Keratinocyte (primary cell): ENCODE measurements at regions not wholly inside any gene's neighbourhood (a gene's known extent, or its start where the extent isn't known, plus 50 kb on each side); places are given as distances from the start of the nearest gene placed in this dataset.
"Not testable (repeated sequence)": the region's sequence is repeated elsewhere in the genome, so short reads cannot be mapped to it uniquely, and the experiment has no call there.

Source experiments
- DNase-seq: peaks from one replicate; pipeline ENCODE4 v3.0.0-alpha.2; 2011; ENCODE audit warnings: low read depth, missing footprints, low spot score
- FAIRE-seq: peaks from 2 replicates; lab custom pipeline; 2011; peaks lifted over from hg19 to GRCh38; lab: Jason Lieb, UNC
- H2AFZ ChIP-seq: 2 replicates; pipeline ENCODE4 v1.6.0; 2012; ENCODE audit warnings: low read length, control low read depth, inconsistent platforms; ENCODE audit not compliant: control insufficient read depth
- H3K27ac ChIP-seq: 2 replicates; pipeline ENCODE4 v1.5.1; 2011; ENCODE audit warnings: low read length; ENCODE audit not compliant: control insufficient read depth, insufficient read depth
- H3K27me3 ChIP-seq: 3 replicates; pipeline ENCODE4 v1.6.0; 2011; ENCODE audit warnings: low read length; ENCODE audit not compliant: control insufficient read depth, insufficient read depth; ENCODE audit errors: extremely low read depth
- H3K36me3 ChIP-seq, 2 experiments: 2 replicates in 1 of 2; 3 replicates in 1 of 2; pipeline ENCODE4 v1.5.1; 2011; ENCODE audit warnings: low read length in 2 of 2, mild to moderate bottlenecking in 1 of 2; ENCODE audit not compliant: control insufficient read depth in 2 of 2, insufficient read depth in 2 of 2; ENCODE audit errors: extremely low read depth in 1 of 2
- H3K4me1 ChIP-seq: 3 replicates; pipeline ENCODE4 v1.5.1; 2011; ENCODE audit warnings: low read length; ENCODE audit not compliant: control insufficient read depth, insufficient read depth; ENCODE audit errors: extremely low read depth
- H3K4me2 ChIP-seq: 3 replicates; pipeline ENCODE4 v1.6.0; 2011; ENCODE audit warnings: low read depth, low read length; ENCODE audit not compliant: control insufficient read depth, insufficient read depth; ENCODE audit errors: extremely low read depth
- H3K4me3 ChIP-seq, 3 experiments: fragments of 200-600 bp in 1 of 3; sonication (generic) in 1 of 3; 2 replicates in 2 of 3; 3 replicates in 1 of 3; pipeline ENCODE4 v1.5.1; 2011 to 2016; ENCODE audit warnings: low read length in 3 of 3, mild to moderate bottlenecking in 3 of 3, control low read depth in 2 of 3, inconsistent platforms in 1 of 3, low read depth in 1 of 3, mixed read lengths in 1 of 3, mixed run types in 1 of 3, moderate library complexity in 1 of 3; ENCODE audit not compliant: control insufficient read depth in 2 of 3, insufficient read depth in 2 of 3; ENCODE audit errors: extremely low read depth in 1 of 3
- H3K79me2 ChIP-seq: 2 replicates; pipeline ENCODE4 v1.6.0; 2012; ENCODE audit warnings: low read length; ENCODE audit not compliant: control insufficient read depth, insufficient read depth
- H3K9ac ChIP-seq: 3 replicates; pipeline ENCODE4 v1.6.0; 2011; ENCODE audit warnings: low read length; ENCODE audit not compliant: control insufficient read depth, insufficient read depth; ENCODE audit errors: extremely low read depth
- H3K9me1 ChIP-seq: 3 replicates; pipeline ENCODE4 v1.6.0; 2011; ENCODE audit warnings: low read length; ENCODE audit not compliant: control insufficient read depth, insufficient read depth; ENCODE audit errors: extremely low read depth
- H3K9me3 ChIP-seq: 2 replicates; pipeline ENCODE4 v1.5.1; 2012; ENCODE audit warnings: low read depth, low read length; ENCODE audit not compliant: control insufficient read depth
- H4K20me1 ChIP-seq: 3 replicates; pipeline ENCODE4 v1.6.0; 2011; ENCODE audit warnings: low read length; ENCODE audit not compliant: control insufficient read depth, insufficient read depth; ENCODE audit errors: extremely low read depth
- CTCF ChIP-seq, 3 experiments: IDR thresholded peaks in 1 of 3; conservative IDR thresholded peaks in 1 of 3; optimal IDR thresholded peaks in 1 of 3; 2 replicates in 2 of 3; 3 replicates in 1 of 3; pipeline versions ENCODE3 to v1.5.1; 2011; ENCODE audit warnings: low read length in 3 of 3, mild to moderate bottlenecking in 3 of 3, moderate library complexity in 2 of 3, control low read depth in 1 of 3, inconsistent platforms in 1 of 3; ENCODE audit not compliant: insufficient read depth in 2 of 3; ENCODE audit errors: extremely low read depth in 1 of 3
- EZH2 ChIP-seq: IDR thresholded peaks from one replicate; pipeline ENCODE4 v1.6.1; 2012; ENCODE audit warnings: inconsistent platforms, mild to moderate bottlenecking, low read length, moderate library complexity
- dilution Hi-C: fragments of 300-500 bp; cut with MboI; formaldehyde crosslinking; loops from one replicate; pipeline ENCODE4 v1.7.0; 2020; ENCODE audit warnings: low sequenced_read_pairs; ENCODE audit not compliant: extremely low pct_ligation_motif_present

GRCh38 chr20:47441774-47442150, 59.9 kb upstream of the NCOA3 start:
- no peak overlapping the region for H3K4me3 ChIP-seq
- no peaks in the 10 kb centered on the region for H3K9me3 ChIP-seq
- H3K4me2 ChIP-seq, result no peak overlapping the region
- no peak overlapping the region for H3K9ac ChIP-seq
- H3K9me1 ChIP-seq, result no peaks in the 10 kb centered on the region
- H3K27me3 ChIP-seq, result no peaks in the 10 kb centered on the region
- dilution Hi-C loops, result no loop called here
- no peak overlapping the region for H3K27ac ChIP-seq
- DNase-seq (no peak), FAIRE-seq (no peak)
- H3K4me1 ChIP-seq, result peaks cover 16% of the 10 kb centered on the region
- no peak for TF ChIP-seq CTCF (optimal IDR thresholded peaks at IDR 0.05 in 1 of 3, IDR thresholded peaks at IDR 0.05 in 1 of 3, conservative IDR thresholded peaks at IDR 0.05 in 1 of 3; ENCODE audit: extremely low read depth in 1 of 3, insufficient read depth in 2 of 3, low read length in 3 of 3)
- no peak for TF ChIP-seq EZH2
- H3K79me2 ChIP-seq, result no peaks in the 10 kb centered on the region
- H3K36me3 ChIP-seq, result no peaks in the 10 kb centered on the region
- H4K20me1 ChIP-seq, result no peaks in the 10 kb centered on the region
- H2AFZ ChIP-seq, result no peak overlapping the region

- peaks cover 16% of the 10 kb centered on the region for H3K4me1 ChIP-seq
- H3K27ac ChIP-seq, H3K9me1 ChIP-seq, H3K27me3 ChIP-seq, H3K36me3 ChIP-seq, H4K20me1 ChIP-seq, H2AFZ ChIP-seq, H3K4me3 ChIP-seq, H3K79me2 ChIP-seq, H3K4me2 ChIP-seq, dilution Hi-C loops, DNase-seq, FAIRE-seq, H3K9me3 ChIP-seq, H3K9ac ChIP-seq: not testable (repeated sequence)
These were observed 58.6 kb upstream of the NCOA3 start for GRCh38 chr20:47443060-47443459.

GRCh38 chr20:47444584-47444983, 57.1 kb upstream of the NCOA3 start:
- no peak for TF ChIP-seq EZH2
- no peak for TF ChIP-seq CTCF (optimal IDR thresholded peaks at IDR 0.05 in 1 of 3, IDR thresholded peaks at IDR 0.05 in 1 of 3, conservative IDR thresholded peaks at IDR 0.05 in 1 of 3; ENCODE audit: extremely low read depth in 1 of 3, insufficient read depth in 2 of 3, low read length in 3 of 3)
- no peak overlapping the region for H3K9ac ChIP-seq
- no peak for FAIRE-seq

More at GRCh38 chr20:47444584-47444983, 57.1 kb upstream of the NCOA3 start:
- H3K79me2 ChIP-seq, result no peaks in the 10 kb centered on the region
- no peak for DNase-seq
- no peaks in the 10 kb centered on the region for H3K9me1 ChIP-seq
- H3K27ac ChIP-seq, result no peak overlapping the region
- no peaks in the 10 kb centered on the region for H3K27me3 ChIP-seq
- H2AFZ ChIP-seq, result no peak overlapping the region
- H3K9me3 ChIP-seq, result no peaks in the 10 kb centered on the region
- no peaks in the 10 kb centered on the region for H4K20me1 ChIP-seq
- H3K4me3 ChIP-seq, result no peak overlapping the region
- H3K4me1 ChIP-seq, result peaks cover 6% of the 10 kb centered on the region
- H3K36me3 ChIP-seq, result no peaks in the 10 kb centered on the region
- H3K4me2 ChIP-seq, result no peak overlapping the region
- dilution Hi-C loops, result no loop called here
